ENCODE measurements at regions not wholly inside any gene's neighbourhood (a gene's known extent, or its start where the extent isn't known, plus 50 kb on each side); places are given as distances from the start of the nearest gene placed in this dataset.

DNA sequence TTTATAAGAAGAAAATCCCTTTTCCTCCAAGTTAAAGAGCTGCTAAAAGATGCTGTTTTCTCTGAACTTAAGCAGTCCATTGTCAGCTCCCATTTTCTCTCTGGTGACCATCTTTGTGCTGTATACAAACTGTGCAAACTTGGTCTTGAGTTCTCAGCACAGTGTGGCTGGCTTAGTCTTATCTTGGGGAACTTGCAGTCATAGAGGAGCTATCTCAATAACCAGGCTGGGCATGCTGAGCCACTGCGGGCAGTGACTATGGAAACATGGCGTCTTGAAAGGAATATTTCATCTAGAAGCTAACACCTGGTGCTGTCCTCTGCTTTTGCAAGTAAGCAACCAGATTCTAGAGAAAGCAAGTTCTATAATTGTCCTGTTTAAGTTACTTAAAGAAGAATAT is 1334.4 kb upstream of the CELF4 start (continued):
- TF ChIP-seq STAT1 (IDR thresholded peaks at IDR 0.05; ENCODE audit: unreplicated experiment) (no peak), NANOG (IDR thresholded peaks at IDR 0.05; ENCODE audit: borderline replicate concordance) (no peak), CREB1 (CRISPR knock-in tag; IDR thresholded peaks at IDR 0.05; ENCODE audit: low read depth) (no peak), EZH2phosphoT487 (IDR thresholded peaks at IDR 0.05; ENCODE audit: unreplicated experiment) (no peak)

DNA sequence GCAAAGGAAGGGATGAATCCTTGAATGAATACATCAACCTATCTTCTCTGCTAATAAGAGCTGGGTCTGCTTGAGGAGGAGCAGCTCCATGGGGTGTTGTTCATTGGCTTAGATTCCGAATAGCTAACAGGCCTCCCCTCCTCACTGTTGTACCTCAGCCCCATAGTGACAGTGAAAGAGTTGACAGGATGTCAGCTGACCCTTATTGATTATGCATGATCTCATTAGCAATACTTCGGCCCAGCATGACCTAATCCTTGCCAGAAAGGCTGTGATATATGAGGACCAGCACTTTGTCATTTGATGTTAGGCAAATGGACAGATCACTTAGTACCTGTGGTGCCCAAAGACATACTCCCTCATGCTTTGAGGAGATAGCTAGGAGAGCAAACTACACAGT is 1333.7 kb upstream of the CELF4 start:
- no peaks in the 10 kb centered on the region for H3K27me3 ChIP-seq (ENCODE audit: insufficient read depth)
- no peaks in the 10 kb centered on the region for H4K20me1 ChIP-seq (replicated peaks; ENCODE audit: insufficient read depth)
- ATAC-seq (no peak), DNase-seq (ENCODE audit: low spot score) (no peak)
- H3K79me2 ChIP-seq (replicated peaks; ENCODE audit: insufficient read depth) = no peaks in the 10 kb centered on the region
- peaks cover 2% of the 10 kb centered on the region for H3K27me3 Mint-ChIP-seq (ENCODE audit: insufficient read depth, low read depth, poor library complexity)
- H3K4me2 ChIP-seq = no peak overlapping the region
- no peak overlapping the region for H3K4me3 ChIP-seq
- no peak overlapping the region for H3K27ac ChIP-seq (ENCODE audit: low read depth)
- H3K9me3 Mint-ChIP-seq = no peaks in the 10 kb centered on the region; the same call in 2 of the 3 replicates
- H3F3A ChIP-seq (replicated peaks; ENCODE audit: low read depth) = no peaks in the 10 kb centered on the region
- H2AFZ ChIP-seq = no peak overlapping the region
- H3K9me2 ChIP-seq (ENCODE audit: insufficient read depth) = peaks cover 22% of the 10 kb centered on the region; the same call in 1 of the 2 replicates
- H3K4me1 ChIP-seq (ENCODE audit: insufficient read depth) = peaks cover 9% of the 10 kb centered on the region
- TF ChIP-seq EZH2 (IDR thresholded peaks at IDR 0.05; ENCODE audit: low read depth, unreplicated experiment) = no peak
- no peak for TF ChIP-seq JUNB (IDR thresholded peaks at IDR 0.05; ENCODE audit: unreplicated experiment)
- TF ChIP-seq EZH2phosphoT487 (IDR thresholded peaks at IDR 0.05; ENCODE audit: unreplicated experiment) = no peak
- no peak for TF ChIP-seq NANOG (IDR thresholded peaks at IDR 0.05; ENCODE audit: borderline replicate concordance)
- TF ChIP-seq, protein P1, sequence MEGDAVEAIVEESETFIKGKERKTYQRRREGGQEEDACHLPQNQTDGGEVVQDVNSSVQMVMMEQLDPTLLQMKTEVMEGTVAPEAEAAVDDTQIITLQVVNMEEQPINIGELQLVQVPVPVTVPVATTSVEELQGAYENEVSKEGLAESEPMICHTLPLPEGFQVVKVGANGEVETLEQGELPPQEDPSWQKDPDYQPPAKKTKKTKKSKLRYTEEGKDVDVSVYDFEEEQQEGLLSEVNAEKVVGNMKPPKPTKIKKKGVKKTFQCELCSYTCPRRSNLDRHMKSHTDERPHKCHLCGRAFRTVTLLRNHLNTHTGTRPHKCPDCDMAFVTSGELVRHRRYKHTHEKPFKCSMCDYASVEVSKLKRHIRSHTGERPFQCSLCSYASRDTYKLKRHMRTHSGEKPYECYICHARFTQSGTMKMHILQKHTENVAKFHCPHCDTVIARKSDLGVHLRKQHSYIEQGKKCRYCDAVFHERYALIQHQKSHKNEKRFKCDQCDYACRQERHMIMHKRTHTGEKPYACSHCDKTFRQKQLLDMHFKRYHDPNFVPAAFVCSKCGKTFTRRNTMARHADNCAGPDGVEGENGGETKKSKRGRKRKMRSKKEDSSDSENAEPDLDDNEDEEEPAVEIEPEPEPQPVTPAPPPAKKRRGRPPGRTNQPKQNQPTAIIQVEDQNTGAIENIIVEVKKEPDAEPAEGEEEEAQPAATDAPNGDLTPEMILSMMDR (conservative IDR thresholded peaks at IDR 0.05; ENCODE audit: low read depth in 2 of 2) = no peak
- TF ChIP-seq STAT1 (IDR thresholded peaks at IDR 0.05; ENCODE audit: unreplicated experiment) = no peak
- no peak for TF ChIP-seq POLR2AphosphoS5 (IDR thresholded peaks at IDR 0.05; ENCODE audit: low read depth)
- TF ChIP-seq, protein P2, sequence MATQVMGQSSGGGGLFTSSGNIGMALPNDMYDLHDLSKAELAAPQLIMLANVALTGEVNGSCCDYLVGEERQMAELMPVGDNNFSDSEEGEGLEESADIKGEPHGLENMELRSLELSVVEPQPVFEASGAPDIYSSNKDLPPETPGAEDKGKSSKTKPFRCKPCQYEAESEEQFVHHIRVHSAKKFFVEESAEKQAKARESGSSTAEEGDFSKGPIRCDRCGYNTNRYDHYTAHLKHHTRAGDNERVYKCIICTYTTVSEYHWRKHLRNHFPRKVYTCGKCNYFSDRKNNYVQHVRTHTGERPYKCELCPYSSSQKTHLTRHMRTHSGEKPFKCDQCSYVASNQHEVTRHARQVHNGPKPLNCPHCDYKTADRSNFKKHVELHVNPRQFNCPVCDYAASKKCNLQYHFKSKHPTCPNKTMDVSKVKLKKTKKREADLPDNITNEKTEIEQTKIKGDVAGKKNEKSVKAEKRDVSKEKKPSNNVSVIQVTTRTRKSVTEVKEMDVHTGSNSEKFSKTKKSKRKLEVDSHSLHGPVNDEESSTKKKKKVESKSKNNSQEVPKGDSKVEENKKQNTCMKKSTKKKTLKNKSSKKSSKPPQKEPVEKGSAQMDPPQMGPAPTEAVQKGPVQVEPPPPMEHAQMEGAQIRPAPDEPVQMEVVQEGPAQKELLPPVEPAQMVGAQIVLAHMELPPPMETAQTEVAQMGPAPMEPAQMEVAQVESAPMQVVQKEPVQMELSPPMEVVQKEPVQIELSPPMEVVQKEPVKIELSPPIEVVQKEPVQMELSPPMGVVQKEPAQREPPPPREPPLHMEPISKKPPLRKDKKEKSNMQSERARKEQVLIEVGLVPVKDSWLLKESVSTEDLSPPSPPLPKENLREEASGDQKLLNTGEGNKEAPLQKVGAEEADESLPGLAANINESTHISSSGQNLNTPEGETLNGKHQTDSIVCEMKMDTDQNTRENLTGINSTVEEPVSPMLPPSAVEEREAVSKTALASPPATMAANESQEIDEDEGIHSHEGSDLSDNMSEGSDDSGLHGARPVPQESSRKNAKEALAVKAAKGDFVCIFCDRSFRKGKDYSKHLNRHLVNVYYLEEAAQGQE (IDR thresholded peaks at IDR 0.05; ENCODE audit: unreplicated experiment) = no peak
- TF ChIP-seq ETS1 (IDR thresholded peaks at IDR 0.05) = no peak
- TF ChIP-seq CREB1 (CRISPR knock-in tag; IDR thresholded peaks at IDR 0.05; ENCODE audit: low read depth) = no peak
- no peak for TF ChIP-seq ZNF331 (CRISPR knock-in tag; IDR thresholded peaks at IDR 0.05; ENCODE audit: low read depth)
- TF ChIP-seq, protein P3, sequence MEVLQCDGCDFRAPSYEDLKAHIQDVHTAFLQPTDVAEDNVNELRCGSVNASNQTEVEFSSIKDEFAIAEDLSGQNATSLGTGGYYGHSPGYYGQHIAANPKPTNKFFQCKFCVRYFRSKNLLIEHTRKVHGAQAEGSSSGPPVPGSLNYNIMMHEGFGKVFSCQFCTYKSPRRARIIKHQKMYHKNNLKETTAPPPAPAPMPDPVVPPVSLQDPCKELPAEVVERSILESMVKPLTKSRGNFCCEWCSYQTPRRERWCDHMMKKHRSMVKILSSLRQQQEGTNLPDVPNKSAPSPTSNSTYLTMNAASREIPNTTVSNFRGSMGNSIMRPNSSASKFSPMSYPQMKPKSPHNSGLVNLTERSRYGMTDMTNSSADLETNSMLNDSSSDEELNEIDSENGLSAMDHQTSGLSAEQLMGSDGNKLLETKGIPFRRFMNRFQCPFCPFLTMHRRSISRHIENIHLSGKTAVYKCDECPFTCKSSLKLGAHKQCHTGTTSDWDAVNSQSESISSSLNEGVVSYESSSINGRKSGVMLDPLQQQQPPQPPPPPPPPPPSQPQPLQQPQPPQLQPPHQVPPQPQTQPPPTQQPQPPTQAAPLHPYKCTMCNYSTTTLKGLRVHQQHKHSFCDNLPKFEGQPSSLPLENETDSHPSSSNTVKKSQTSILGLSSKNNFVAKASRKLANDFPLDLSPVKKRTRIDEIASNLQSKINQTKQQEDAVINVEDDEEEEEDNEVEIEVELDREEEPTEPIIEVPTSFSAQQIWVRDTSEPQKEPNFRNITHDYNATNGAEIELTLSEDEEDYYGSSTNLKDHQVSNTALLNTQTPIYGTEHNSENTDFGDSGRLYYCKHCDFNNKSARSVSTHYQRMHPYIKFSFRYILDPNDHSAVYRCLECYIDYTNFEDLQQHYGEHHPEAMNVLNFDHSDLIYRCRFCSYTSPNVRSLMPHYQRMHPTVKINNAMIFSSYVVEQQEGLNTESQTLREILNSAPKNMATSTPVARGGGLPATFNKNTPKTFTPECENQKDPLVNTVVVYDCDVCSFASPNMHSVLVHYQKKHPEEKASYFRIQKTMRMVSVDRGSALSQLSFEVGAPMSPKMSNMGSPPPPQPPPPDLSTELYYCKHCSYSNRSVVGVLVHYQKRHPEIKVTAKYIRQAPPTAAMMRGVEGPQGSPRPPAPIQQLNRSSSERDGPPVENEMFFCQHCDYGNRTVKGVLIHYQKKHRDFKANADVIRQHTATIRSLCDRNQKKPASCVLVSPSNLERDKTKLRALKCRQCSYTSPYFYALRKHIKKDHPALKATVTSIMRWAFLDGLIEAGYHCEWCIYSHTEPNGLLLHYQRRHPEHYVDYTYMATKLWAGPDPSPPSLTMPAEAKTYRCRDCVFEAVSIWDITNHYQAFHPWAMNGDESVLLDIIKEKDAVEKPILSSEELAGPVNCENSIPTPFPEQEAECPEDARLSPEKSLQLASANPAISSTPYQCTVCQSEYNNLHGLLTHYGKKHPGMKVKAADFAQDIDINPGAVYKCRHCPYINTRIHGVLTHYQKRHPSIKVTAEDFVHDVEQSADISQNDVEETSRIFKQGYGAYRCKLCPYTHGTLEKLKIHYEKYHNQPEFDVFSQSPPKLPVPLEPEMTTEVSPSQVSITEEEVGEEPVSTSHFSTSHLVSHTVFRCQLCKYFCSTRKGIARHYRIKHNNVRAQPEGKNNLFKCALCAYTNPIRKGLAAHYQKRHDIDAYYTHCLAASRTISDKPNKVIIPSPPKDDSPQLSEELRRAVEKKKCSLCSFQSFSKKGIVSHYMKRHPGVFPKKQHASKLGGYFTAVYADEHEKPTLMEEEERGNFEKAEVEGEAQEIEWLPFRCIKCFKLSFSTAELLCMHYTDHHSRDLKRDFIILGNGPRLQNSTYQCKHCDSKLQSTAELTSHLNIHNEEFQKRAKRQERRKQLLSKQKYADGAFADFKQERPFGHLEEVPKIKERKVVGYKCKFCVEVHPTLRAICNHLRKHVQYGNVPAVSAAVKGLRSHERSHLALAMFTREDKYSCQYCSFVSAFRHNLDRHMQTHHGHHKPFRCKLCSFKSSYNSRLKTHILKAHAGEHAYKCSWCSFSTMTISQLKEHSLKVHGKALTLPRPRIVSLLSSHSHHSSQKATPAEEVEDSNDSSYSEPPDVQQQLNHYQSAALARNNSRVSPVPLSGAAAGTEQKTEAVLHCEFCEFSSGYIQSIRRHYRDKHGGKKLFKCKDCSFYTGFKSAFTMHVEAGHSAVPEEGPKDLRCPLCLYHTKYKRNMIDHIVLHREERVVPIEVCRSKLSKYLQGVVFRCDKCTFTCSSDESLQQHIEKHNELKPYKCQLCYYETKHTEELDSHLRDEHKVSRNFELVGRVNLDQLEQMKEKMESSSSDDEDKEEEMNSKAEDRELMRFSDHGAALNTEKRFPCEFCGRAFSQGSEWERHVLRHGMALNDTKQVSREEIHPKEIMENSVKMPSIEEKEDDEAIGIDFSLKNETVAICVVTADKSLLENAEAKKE (CRISPR knock-in tag; IDR thresholded peaks at IDR 0.05) = no peak
- no peak for TF ChIP-seq ZNF114 (CRISPR knock-in tag; IDR thresholded peaks at IDR 0.05)
- H3K36me3 Mint-ChIP-seq (ENCODE audit: low read depth) = no peaks in the 10 kb centered on the region
- H3K4me3 Mint-ChIP-seq = no peak overlapping the region
- no peaks in the 10 kb centered on the region for H3K36me3 ChIP-seq (ENCODE audit: insufficient read depth)
- H3K27ac Mint-ChIP-seq = no peak overlapping the region
- H3K4me1 Mint-ChIP-seq = peaks cover 6% of the 10 kb centered on the region; the same call in 2 of the 3 replicates

Measured in GM23338 (cell line).